GM19238 (cell line): ENCODE measurements at regions not wholly inside any gene's neighbourhood (a gene's known extent, or its start where the extent isn't known, plus 50 kb on each side); places are given as distances from the start of the nearest gene placed in this dataset.
"Not testable (repeated sequence)": the region's sequence is repeated elsewhere in the genome, so short reads cannot be mapped to it uniquely, and the experiment has no call there.

Source experiments
- DNase-seq: peaks from one replicate; pipeline ENCODE4 v3.0.0; 2011; ENCODE audit warnings: low spot score; ENCODE audit not compliant: insufficient read length

- DNase-seq: not testable (repeated sequence)
Observed at GRCh38 chr5:106387767-106388166, 1283.0 kb downstream of the EFNA5 start.

- DNase-seq: no peak
Observed at GRCh38 chr5:106386287-106386686, 1284.5 kb downstream of the EFNA5 start.

GRCh38 chr5:106380736-106381135 is 1290.0 kb downstream of the EFNA5 start:
- DNase-seq: no peak

- no peak for DNase-seq
Observed at GRCh38 chr5:106376522-106376921, 1294.2 kb downstream of the EFNA5 start.

- no peak for DNase-seq
Observed at GRCh38 chr5:106374956-106375355, 1295.8 kb downstream of the EFNA5 start.

- no peak for DNase-seq
Observed at GRCh38 chr5:106368021-106368420, 1302.7 kb downstream of the EFNA5 start.

GRCh38 chr5:106367281-106367680 is 1303.5 kb downstream of the EFNA5 start:
- DNase-seq: no peak

- no peak for DNase-seq
Observed at GRCh38 chr5:106363578-106363977, 1307.2 kb downstream of the EFNA5 start.

GRCh38 chr5:106361905-106362304 is 1308.8 kb downstream of the EFNA5 start:
- no peak for DNase-seq

- no peak for DNase-seq
Observed at GRCh38 chr5:106331415-106331814, 1339.3 kb downstream of the EFNA5 start.

GRCh38 chr5:106324356-106324755 is 1346.4 kb downstream of the EFNA5 start:
- DNase-seq: no peak

- no peak for DNase-seq
Observed at GRCh38 chr5:106321242-106321641, 1349.5 kb downstream of the EFNA5 start.

- no peak for DNase-seq
Observed at GRCh38 chr5:106314221-106314824, 1356.4 kb downstream of the EFNA5 start.

- DNase-seq: no peak
Observed at GRCh38 chr5:106312360-106312759, 1358.4 kb downstream of the EFNA5 start.

GRCh38 chr5:106311230-106311915 is 1359.4 kb downstream of the EFNA5 start:
- no peak for DNase-seq

GRCh38 chr5:106307265-106307664 is 1363.5 kb downstream of the EFNA5 start:
- DNase-seq: no peak

GRCh38 chr5:106306313-106307028 is 1364.3 kb downstream of the EFNA5 start:
- no peak for DNase-seq

- no peak for DNase-seq
Observed at GRCh38 chr5:106303911-106304310, 1366.8 kb downstream of the EFNA5 start.

GRCh38 chr5:106292654-106293053 is 1378.1 kb downstream of the EFNA5 start:
- no peak for DNase-seq

- no peak for DNase-seq
Observed at GRCh38 chr5:106290841-106291240, 1379.9 kb downstream of the EFNA5 start.

GRCh38 chr5:106288979-106289378 is 1381.8 kb downstream of the EFNA5 start:
- no peak for DNase-seq

GRCh38 chr5:106277540-106278096 is 1393.1 kb downstream of the EFNA5 start:
- DNase-seq: no peak
